ENCODE measurements at regions not wholly inside any gene's neighbourhood (a gene's known extent, or its start where the extent isn't known, plus 50 kb on each side); places are given as distances from the start of the nearest gene placed in this dataset.

DNA sequence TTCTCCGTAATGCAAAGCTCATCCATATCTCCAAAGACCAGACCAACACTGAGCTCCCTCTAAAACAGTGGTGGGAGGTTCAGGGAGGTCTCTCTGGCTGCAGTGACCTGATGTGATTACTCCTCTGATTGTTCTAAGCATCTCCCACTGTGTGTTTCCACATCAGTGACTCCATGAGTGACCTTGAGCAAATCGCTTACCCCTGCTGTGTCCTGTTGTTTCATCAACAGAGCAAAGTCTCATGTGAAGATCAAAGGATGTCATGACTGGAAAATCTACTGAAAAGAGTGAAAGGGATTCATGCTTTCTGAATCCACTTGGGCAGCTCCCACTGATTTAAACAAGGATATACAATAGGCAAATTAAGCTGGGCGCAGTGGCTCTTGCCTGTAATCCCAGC is 352.9 kb downstream of the TMEM114 start:
- no peak for DNase-seq (ENCODE audit: low read depth)
- no peaks in the 10 kb centered on the region for H3K36me3 ChIP-seq (ENCODE audit: control insufficient read depth, insufficient read depth, low read length)
- H3K4me3 ChIP-seq (ENCODE audit: low read depth, low read length), result no peak overlapping the region
- CTCF ChIA-PET, result no interaction called here
- H3K27me3 ChIP-seq (ENCODE audit: control insufficient read depth, insufficient read depth, low read length), result no peaks in the 10 kb centered on the region
- TF ChIP-seq CTCF (IDR thresholded peaks at IDR 0.05; ENCODE audit: insufficient read depth, low read depth, low read length), result no peak
- POLR2A ChIA-PET, result no interaction called here

DNA sequence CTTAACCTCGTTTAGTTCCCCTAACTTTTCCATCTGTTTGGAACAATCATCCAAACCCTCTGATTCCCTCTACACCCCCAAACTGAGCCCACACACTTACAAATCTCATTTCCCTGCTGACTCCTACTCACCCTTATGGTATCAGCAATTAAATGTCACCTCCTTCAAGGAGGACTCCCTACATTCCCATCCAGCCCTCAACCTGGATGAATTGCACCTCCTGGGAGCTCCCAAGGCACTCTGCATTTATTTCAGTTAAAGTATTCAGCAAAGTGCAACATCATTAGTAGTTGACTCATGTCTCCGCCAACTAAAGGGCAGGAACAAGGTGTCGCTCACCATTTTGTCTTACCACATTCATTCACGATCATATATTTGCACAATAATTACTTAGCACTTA is 353.5 kb downstream of the TMEM114 start:
- ChIA-PET CTCF (no interaction called here), POLR2A (no interaction called here)
- no peaks in the 10 kb centered on the region for H3K36me3 ChIP-seq (ENCODE audit: control insufficient read depth, insufficient read depth, low read length)
- DNase-seq (ENCODE audit: low read depth), result no peak
- H3K27me3 ChIP-seq (ENCODE audit: control insufficient read depth, insufficient read depth, low read length), result no peaks in the 10 kb centered on the region
- H3K4me3 ChIP-seq (ENCODE audit: low read depth, low read length), result no peak overlapping the region
- no peak for TF ChIP-seq CTCF (IDR thresholded peaks at IDR 0.05; ENCODE audit: insufficient read depth, low read depth, low read length)

DNA sequence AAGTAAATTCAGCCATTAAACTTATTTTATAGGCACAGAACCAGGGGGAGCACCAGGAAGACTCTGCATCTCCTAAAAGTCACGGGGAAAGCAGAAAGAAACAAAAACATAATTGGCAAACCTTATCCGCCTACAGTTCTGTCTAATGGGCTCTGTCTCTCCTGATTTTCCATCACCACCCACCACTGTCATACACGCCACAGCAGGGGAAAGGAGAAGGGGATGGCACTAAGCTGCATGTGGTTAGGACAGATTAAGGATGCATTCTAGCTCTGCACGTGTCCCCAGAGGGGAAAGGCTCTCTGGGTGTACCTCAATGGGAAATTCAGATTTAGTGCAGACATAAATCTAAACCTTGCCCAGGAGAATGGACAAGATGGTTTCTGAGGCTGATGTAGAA is 359.8 kb downstream of the TMEM114 start:
- DNase-seq (ENCODE audit: low read depth), result no peak
- ChIA-PET POLR2A (no interaction called here), CTCF (no interaction called here)
- no peak overlapping the region for H3K4me3 ChIP-seq (ENCODE audit: low read depth, low read length)
- H3K36me3 ChIP-seq (ENCODE audit: control insufficient read depth, insufficient read depth, low read length), result no peaks in the 10 kb centered on the region
- TF ChIP-seq CTCF (IDR thresholded peaks at IDR 0.05; ENCODE audit: insufficient read depth, low read depth, low read length), result no peak
- no peaks in the 10 kb centered on the region for H3K27me3 ChIP-seq (ENCODE audit: control insufficient read depth, insufficient read depth, low read length)

DNA sequence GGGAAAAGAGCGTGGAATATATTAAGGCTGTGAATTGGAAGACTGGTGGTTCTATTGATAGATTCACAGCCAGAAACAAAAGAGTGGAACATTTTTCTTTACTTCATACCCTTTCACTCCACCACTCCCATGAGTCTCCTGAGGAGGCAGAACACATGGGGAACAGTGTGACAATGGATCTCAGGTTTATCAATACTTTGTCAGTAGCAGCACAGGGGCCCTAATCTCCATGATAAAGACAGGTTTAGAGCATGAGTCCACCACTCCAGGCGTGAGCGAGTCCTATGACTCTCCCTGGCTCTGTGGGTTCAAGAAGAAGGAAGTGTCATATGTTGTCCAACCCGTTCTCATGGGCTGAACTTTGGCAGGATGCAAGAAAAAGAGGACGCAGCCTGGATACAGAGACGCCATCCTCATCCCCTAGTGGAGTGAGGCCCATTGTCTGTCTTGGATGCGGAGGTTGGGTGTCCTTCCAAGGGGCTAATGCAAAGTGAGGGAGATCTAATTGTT is 361.2 kb downstream of the TMEM114 start:
- Histone ChIP-seq H3K27me3 (ENCODE audit: control insufficient read depth, insufficient read depth, low read length) (no peaks in the 10 kb centered on the region), H3K36me3 (ENCODE audit: control insufficient read depth, insufficient read depth, low read length) (no peaks in the 10 kb centered on the region), H3K4me3 (ENCODE audit: low read depth, low read length) (no peak overlapping the region)
- TF ChIP-seq CTCF (IDR thresholded peaks at IDR 0.05; ENCODE audit: insufficient read depth, low read depth, low read length), result no peak
- ChIA-PET CTCF (no interaction called here), POLR2A (no interaction called here)
- DNase-seq (ENCODE audit: low read depth), result no peak

DNA sequence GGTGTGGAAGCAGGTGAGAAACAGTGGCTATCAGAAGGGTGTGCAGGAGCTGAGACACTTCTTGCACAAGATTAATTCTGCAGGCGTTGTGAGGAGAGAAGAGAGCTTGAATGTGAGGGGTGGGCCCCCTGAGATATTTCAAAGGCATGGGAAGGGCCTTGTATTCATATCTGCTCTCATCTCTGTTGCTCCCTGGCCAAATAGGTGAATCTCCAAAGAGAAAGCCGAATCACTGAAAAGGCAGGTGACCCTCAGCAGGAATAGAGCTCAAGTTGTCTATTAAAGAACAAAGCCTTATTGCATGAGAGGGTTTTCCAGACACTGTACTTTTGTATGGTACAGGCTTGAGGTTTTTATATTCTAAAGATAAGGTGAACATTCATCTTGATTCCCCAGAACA is 373.1 kb downstream of the TMEM114 start:
- H3K36me3 ChIP-seq (ENCODE audit: control insufficient read depth, insufficient read depth, low read length), result no peaks in the 10 kb centered on the region
- TF ChIP-seq CTCF (IDR thresholded peaks at IDR 0.05; ENCODE audit: insufficient read depth, low read depth, low read length), result no peak
- H3K4me3 ChIP-seq (ENCODE audit: low read depth, low read length), result no peak overlapping the region
- POLR2A ChIA-PET, result no interaction called here
- DNase-seq (ENCODE audit: low read depth), result no peak
- H3K27me3 ChIP-seq (ENCODE audit: control insufficient read depth, insufficient read depth, low read length), result no peaks in the 10 kb centered on the region
- CTCF ChIA-PET, result no interaction called here
